SH-SY5Y (cell line): ENCODE measurements at regions not wholly inside any gene's neighbourhood (a gene's known extent, or its start where the extent isn't known, plus 50 kb on each side); places are given as distances from the start of the nearest gene placed in this dataset.

Source experiments
- GATA2 ChIP-seq: IDR thresholded peaks from 2 replicates; pipeline ENCODE4 v1.6.1; 2011; ENCODE audit warnings: mild to moderate bottlenecking, low read depth, low read length
- GATA3 ChIP-seq: IDR thresholded peaks from 2 replicates; pipeline ENCODE4 v1.6.1; 2011; ENCODE audit warnings: low read depth, mild to moderate bottlenecking, low read length, moderate library complexity

DNA sequence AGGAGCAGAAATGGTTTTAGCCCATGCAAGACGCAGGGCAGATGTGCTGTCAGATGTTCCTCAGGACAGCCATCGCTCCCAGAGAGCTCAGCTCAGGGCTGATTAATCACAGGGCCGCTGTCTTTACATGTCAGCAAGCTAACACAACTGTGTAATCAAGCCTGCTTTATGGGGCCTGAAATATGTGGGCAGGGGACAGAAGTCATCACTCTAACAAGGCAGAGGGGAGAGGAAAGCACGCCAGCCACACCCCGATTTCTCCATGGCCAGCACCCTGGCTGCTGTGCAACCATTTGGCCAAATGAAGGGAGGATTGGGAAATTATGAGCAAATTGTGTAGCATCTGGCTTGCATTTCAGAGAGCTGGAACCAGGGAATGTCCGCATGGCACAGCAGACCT is 368.8 kb downstream of the NPHP4 start:
- TF ChIP-seq GATA3 (no peak), GATA2 (no peak)
